Pulmonary artery endothelial cell (primary cell): ENCODE measurements at regions not wholly inside any gene's neighbourhood (a gene's known extent, or its start where the extent isn't known, plus 50 kb on each side); places are given as distances from the start of the nearest gene placed in this dataset.

Experiments used
- DNase-seq: peaks from one replicate; pipeline ENCODE4 v3.0.0-alpha.2; 2011; ENCODE audit warnings: low read depth, low spot score

GRCh38 chr4:17296921-17297890, 214.7 kb downstream of the QDPR start:
- DNase-seq: no peak

- no peak for DNase-seq
Measured at GRCh38 chr4:17293901-17294300, 218.0 kb downstream of the QDPR start.

DNA sequence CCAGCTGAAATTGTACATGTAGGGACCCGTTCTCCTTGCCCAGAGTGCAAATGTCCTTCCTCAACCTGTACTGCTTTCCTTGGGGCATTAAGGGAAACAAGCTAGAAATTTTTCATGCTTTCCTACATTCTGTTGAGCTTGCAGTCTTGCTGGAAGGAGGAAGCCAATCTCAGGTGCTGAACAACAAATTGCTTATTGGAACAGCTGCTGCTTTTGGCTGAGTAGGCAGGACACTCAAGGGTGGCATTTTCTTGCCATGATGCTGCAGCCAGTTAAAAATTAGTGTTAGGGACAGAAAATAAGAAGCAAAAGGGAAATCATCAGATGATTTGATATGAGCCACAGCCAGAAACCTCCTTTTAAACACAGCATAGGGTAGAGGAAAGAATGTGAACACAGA, 223.7 kb downstream of the QDPR start:
- no peak for DNase-seq

GRCh38 chr4:17286752-17287460, 225.0 kb downstream of the QDPR start:
- no peak for DNase-seq

GRCh38 chr4:17285747-17286146, 226.1 kb downstream of the QDPR start:
- no peak for DNase-seq

DNA sequence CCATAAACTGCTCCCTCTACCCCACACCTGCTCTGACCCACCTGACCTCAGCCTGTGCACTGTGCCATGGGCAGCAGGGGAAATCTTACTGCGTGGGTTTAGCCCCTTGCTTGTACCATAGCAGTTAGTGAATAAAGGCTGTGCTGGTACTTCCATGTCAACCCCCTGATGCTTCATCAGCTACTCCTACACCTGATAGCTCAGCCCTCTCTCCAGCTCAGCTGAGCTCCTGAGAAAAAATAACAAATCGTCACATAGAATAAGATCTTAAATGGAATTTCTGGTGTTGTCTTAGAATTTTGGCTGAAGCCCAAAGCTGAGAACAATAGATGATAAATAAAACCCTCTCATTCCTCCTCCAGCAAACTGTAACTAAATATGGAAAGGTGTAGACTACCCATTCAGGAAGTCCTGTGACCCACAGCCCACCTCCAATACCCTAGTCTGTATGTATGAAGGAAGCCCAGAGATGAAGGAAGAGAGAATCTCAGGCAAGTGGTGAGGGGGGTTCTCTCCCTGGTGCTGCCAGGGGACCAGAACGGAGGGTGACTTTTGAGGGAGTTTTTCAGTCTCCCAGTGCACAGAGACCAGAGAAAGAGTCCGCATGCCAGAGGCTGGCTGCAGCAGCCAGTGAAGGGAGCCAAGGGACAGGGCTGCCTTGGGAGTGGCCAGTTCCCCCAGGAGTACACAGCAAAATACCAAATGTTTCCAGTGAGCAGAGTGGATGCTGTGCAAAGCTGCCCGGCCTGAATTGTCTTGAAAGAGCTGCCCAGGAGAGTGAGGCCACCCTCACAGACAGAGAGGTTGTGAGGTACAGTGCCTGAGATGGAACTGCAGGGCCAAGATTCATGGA, 227.3 kb downstream of the QDPR start:
- no peak for DNase-seq

DNA sequence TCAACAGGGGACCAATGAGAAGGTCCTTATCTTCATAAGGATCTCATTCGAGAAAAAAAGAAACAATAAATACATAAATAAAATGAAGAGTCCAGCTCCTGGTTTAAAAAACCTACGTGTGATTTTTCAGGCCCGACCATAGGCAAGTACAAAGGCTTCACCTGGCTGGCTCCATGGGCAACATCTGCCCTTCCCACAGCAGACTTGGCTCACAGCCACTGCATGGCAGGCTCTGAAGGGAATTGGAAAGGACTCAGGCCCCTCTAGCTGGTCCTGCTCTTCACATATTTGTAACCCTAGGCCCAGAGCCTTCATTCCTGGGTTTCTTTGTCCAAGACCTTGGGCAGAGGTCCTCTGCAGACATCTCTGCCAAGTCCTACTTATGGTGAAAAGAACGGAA, 228.1 kb downstream of the QDPR start:
- DNase-seq: no peak

- no peak for DNase-seq
Measured at GRCh38 chr4:17283251-17283650, 228.6 kb downstream of the QDPR start.

GRCh38 chr4:17280261-17281018, 231.4 kb downstream of the QDPR start:
- no peak for DNase-seq

DNA sequence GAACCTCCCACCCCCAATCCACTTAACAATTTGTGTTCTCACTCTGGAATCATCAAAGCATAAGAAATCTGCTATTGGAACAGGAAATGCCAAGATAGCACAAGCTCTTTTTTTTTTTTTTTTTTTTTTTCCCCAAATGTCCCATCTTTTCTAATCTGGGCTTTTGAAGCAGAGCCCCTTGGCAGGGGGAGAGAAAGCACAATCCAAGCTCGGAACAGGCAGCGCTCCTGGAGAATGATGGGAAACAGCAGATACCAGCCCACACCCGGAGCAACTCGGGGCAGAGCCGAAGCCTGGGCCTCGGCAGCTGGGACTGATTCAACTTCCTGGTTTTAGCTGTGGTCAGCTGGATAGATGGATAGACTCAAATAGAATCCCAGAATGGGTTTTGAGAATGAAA, 235.1 kb downstream of the QDPR start:
- DNase-seq: no peak

DNA sequence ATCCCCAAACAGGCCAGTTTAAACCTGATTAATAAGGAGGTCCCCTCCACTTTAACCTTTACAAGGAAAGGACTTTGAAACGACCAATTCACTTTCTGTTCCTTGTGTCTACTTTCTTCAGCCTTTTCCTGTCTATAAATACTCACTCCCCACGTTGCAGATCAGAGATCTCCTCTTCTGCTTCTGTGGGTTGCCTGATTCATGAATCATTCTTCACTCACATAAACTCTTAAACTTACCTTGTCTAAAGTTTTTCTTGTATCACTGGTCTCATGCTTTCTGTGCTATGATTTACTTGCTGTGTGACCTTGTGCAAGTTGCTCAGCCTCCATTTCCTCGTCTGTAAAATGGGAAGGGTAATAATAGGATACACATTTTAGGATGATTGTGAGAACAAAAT, 236.1 kb downstream of the QDPR start:
- DNase-seq: no peak

- DNase-seq: no peak
Measured at GRCh38 chr4:17273047-17273446, 238.8 kb downstream of the QDPR start.

DNA sequence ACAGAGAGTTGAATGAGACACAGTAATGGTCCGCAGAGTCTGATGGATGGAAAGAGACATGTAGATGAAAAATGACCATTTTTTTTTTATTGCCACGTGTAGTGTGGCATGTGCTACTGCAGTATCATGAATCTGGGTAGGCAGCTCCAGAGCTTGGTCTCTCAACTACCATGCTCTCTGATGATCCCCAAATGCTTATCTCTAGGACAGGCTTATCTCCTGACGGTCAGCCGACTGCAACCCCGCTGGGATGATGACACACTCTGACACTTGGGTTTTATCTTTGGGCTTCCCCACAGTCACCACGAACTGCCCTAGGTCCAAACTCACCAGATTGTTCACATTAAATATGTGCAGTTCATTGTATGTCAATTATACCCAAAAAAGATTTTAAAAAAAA, 239.7 kb downstream of the QDPR start:
- DNase-seq: no peak

DNA sequence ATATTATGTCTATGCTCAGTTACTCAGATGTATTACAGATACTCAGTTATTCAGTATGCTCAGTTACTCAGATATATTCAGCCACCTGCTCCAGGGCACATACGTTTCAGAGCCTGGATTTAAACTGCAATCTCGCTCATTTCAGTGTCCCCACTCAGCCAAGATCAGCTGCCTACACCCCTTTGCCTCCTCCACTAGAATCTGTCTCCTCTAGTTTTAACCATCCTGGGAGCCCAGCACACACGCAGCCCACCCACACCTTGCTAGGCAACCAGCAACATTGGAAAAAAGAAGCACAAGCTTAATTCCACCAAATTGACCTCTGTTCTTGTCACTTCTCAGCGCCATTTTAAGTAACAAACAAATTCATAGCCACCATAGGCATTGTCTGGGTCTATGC, 246.2 kb downstream of the QDPR start:
- no peak for DNase-seq

- no peak for DNase-seq
Measured at GRCh38 chr4:17265139-17265538, 246.8 kb downstream of the QDPR start.

DNA sequence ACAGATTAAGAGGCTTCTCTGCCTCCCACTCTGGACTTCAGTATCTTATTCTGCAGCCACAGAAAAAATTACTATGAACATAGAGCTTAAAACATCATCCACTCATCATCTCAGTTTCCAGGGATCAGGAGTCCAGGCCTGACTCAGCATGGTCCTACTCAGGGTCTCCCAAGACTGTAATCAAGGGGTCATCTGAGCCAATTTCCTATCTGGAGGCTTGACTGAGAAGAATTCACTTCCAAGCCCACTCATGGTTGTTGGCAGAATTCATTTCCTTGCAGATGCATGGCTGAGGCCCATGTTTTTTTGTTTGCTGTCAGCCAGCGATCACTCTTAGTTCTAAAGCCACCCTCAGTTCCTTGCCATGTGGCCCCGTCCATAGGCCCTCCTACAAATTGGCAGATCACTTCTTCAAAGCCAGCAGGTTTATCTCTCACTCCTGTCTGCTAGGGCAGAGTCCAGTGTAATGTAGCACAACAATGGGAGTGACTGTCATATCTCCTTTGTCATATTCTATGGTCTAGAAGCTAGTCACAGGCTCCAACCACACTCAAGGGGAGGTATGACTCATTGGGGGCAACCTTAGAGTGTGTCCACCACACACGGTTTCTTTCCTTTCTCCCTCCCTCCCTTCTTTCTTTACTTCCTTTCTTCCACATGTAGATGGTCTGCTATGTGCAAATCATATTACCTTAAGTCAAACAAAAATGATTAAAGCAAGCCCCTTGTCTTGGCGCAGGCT, 251.6 kb downstream of the QDPR start:
- DNase-seq: no peak

DNA sequence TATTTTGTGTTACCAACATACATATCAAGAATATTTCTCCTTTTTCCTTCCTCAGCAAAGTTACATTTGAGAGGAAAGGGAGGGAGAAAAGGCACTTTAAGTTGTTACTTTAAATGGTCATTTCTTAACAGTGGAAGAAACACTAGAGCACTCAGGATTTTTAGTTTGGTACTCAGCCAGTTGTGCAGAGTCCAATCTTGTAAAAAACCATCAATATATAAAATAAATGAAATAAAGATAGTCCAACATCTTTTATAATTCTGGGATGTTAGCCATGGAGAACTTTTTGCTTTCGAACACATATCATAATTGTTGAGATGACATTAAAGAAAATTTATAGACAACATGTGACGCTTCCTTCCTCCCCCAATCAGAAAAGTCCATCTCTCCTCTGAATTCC, 253.8 kb downstream of the QDPR start:
- no peak for DNase-seq

DNA sequence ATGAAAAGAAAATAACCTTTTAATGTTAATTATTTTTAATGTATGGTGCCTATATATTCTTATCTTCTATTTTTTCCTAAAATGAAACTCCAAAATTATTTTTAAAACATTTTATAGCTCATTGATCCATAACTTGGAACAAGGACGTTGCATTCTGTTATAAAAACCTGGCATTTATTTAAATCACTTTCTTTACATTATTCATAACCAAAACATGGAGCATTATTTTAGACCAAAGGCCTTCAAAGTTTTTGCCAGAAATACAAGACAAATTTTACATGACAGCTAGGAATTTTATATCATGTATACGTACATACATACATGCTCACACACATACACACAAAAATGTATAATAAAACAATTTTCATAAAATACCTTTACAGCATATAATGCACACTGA, 259.8 kb downstream of the QDPR start:
- no peak for DNase-seq

DNA sequence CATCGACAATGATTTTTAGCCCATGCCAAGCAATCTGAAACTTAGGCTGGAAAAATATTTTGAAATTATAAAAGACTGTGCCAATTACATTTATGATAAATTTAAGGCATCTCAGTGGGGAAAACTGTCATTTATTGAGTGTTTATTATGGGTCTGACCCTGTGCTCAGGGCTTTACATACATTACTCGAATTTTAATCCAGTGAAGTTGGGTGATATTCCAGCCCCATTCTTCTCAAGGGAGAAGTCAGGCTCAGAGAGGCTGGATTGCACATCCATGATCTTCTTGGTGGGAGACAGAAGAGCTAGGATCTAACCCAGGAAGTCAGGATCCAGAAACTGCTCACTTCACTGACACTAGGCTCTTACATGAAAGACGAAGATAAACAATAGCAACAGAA, 260.8 kb downstream of the QDPR start:
- DNase-seq: no peak

DNA sequence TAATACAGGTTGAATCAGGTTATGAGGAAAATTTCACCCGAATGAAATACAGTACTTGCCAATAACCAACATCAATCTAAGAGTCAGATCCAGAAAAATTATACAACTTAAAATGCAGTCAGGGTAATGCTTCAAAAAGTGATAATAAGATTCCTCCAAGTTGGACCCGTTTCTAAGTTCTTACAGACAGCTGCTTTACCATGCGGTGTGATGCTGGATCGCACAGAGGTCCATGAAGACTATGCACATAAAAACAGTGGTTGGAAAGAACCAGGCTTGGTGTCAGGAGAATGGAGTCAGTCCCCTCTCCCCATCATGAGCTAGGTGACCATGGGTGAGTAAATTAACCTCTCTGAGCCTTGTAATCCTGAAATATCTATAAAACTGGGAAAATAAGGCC, 261.3 kb downstream of the QDPR start:
- no peak for DNase-seq
